HG03103 (cell line): ENCODE measurements at regions not wholly inside any gene's neighbourhood (a gene's known extent, or its start where the extent isn't known, plus 50 kb on each side); places are given as distances from the start of the nearest gene placed in this dataset.

Experiments
- ATAC-seq: cut with Tn5 transposase; IDR thresholded peaks from one replicate; pipeline ENCODE4 v1.9.1; 2021; ENCODE audit warnings: low read depth; ENCODE audit not compliant: unreplicated experiment

DNA sequence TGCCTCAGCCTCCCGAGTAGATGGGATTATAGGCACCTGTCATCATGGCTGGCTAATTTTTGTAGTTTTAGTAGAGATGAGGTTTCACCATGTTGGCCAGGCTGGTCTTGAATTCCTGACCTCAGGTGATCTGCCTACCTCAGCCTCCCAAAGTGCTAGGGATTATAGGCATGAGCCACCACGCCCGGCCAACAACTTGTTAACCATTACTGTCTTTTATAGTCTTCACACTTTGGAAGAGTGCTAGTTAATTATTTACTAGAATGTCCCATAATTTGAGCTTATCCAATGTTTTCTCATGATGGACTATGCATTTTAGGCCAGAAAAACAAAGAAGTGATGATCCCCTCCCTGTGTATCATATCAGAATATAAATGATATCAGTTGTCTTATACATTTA, 288.6 kb upstream of the CBLB start:
- ATAC-seq = no peak

- ATAC-seq = no peak
Observed at GRCh38 chr3:106160396-106160795, 291.6 kb upstream of the CBLB start.

DNA sequence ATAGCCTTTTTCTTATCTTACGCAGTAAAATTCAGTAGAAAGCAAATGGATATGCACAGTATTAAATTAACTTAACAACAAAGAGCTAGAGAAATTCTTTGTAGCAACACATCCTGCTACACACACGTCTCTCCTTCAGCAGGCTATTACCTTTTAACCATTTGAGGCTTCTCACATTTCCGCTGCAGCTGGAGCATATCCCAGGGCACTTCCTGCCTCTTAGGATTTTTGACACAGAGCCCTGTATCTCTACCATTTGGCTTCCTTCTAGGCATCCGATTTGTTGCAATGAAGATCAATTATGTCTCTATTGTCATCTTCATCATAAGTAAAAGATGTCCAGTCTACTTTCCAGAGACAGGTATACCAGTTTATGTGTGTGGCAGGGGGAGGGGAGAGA, 292.4 kb upstream of the CBLB start:
- ATAC-seq = no peak

- no peak for ATAC-seq
Observed at GRCh38 chr3:106167728-106168127, 298.9 kb upstream of the CBLB start.

- no peak for ATAC-seq
Observed at GRCh38 chr3:106168962-106169750, 300.3 kb upstream of the CBLB start.

GRCh38 chr3:106170636-106171035, 301.8 kb upstream of the CBLB start:
- ATAC-seq = no peak

DNA sequence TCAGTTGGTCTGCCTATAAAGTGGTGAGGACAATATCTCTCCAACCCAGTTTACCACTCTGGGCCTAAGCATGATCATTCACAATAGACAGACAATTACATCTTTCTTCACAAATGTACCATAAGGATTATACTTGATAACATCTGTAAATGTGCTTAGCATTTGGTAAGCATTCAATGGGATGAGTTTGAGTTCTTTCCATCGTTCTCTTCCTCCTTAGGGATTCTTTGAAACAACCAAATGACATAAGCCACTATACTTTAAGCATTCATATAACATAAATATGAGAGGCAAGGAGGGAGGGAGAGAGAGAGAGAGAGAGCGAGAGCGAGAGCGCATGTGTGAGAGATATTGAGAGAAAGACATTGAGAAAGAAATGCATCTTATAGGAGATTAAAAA, 303.3 kb upstream of the CBLB start:
- no peak for ATAC-seq

DNA sequence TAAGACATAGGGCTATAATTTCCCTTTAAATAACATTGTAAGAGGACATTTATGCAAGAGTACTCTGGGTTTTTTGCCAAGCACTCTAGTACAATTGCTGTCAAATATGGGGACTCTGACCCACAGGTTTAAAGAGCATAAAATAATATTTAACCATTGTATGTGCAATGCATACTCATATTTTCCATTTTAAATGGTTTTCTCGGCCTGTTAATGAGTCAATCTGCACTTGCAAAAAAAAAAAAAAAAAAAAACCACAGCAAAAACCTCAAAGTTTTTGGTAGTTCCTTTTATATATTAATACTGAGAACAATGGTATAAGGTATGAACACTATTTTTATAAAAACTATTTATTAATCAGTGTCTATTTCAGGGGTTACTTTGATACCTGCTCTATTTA, 304.0 kb upstream of the CBLB start:
- no peak for ATAC-seq

- ATAC-seq = no peak
Observed at GRCh38 chr3:106175276-106175675, 306.5 kb upstream of the CBLB start.

- ATAC-seq = peak; percentile 88
Observed at GRCh38 chr3:106176734-106177133, 307.9 kb upstream of the CBLB start.

DNA sequence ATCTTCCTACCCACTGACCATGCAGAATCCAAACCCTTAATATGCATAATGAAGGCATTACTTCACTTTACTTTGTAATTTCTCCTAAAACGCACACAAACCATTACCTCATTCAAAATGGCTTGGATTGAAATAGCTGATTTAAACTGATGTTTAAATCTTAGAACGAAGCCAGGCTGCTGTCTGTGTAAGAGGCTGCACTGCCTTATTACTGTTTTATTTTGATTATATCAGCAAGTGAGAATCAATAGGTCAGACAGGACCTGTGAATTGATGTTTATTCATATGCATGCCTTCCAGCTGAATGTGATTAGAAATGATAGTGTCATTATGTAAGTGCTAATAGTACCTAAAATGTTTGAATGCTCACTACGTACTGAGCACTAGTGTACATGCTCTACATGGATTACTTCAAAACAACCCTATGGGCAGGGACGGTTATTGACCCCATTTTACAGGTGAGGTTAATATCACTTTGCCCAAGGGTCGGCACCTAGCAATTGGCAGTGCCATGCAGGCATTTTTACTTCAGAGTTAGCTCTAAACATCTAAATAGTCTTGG, 314.2 kb upstream of the CBLB start:
- no peak for ATAC-seq

- ATAC-seq = no peak
Observed at GRCh38 chr3:106183762-106184391, 315.1 kb upstream of the CBLB start.

GRCh38 chr3:106184540-106185457, 316.0 kb upstream of the CBLB start:
- peak; percentile 83 for ATAC-seq

GRCh38 chr3:106185949-106186348, 317.1 kb upstream of the CBLB start:
- ATAC-seq = no peak

DNA sequence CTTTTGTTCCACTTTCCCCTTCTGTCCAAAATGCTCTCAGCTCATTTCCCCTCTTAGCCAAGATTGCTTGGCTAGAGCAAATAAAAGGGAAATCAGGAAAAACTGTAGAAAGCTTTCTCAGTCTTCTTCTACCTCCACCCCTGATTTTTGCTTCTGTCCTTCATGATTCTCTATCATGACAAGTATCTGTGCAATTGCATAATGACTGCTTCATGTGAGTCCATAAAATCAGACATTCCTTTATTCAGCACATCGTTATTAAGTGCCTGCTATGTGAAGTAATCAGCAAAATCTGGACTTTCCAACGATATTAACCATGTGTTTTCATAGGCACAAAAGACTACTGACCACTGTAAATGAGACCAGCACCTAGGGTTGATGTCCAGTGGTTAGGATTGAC, 321.5 kb upstream of the CBLB start:
- ATAC-seq = no peak

DNA sequence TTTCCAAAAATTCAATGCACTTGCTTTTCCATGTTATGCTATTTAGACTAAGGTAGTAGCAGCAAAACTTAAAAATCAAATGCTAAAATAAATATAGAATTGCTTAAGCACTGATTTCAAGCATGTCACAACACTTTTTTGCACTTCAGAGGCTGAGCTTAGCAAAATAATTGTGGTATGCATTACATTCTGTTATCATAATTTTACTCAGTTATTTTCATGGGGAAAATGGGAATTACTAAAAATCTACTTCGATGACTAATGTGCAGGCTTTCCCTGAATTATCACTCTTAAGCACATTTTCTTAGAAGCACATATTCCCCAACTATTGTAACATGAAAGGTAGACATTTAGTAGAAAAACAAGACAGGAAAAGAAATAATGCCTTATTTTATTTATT, 322.4 kb upstream of the CBLB start:
- ATAC-seq = no peak

- no peak for ATAC-seq
Observed at GRCh38 chr3:106191913-106192312, 323.1 kb upstream of the CBLB start.

GRCh38 chr3:106193876-106194275, 325.1 kb upstream of the CBLB start:
- ATAC-seq = no peak

- no peak for ATAC-seq
Observed at GRCh38 chr3:106194726-106195125, 325.9 kb upstream of the CBLB start.

DNA sequence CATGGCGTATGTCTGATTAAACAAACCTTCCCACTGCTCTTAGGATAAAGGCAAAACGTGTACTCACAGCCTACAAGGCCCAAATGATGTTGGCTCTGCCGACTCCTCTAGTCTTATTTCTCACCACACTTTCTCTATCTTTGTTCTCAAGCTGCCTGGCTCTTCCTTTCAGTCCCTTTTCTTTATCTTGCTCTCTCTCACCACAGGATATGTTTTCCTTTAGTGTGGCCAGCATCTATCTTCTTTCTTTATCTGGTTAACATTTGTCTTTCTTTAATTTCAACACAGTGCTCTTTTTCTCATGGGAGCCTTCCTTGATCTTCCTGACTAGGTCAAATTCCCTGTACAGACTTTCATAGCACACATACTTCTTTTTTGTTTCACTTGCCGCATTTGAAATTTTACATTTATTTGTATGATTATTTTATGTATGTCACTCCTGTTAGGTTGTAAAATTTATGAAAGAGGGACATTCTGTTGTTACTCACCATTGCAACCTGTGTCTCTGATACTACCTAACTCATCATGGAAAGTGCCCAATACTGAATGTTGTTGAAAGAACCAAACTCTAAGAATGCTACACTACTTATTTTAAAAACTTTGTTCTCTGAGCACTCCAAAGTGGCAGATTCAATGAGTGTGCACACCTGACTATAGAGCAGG, 328.9 kb upstream of the CBLB start:
- no peak for ATAC-seq
